Upper lobe of left lung (tissue), 6 donors: ENCODE measurements at regions not wholly inside any gene's neighbourhood (a gene's known extent, or its start where the extent isn't known, plus 50 kb on each side); places are given as distances from the start of the nearest gene placed in this dataset.
"Not testable (repeated sequence)": the region's sequence is repeated elsewhere in the genome, so short reads cannot be mapped to it uniquely, and the experiment has no call there.

ENCODE experiments used
- ATAC-seq, 2 donors: fragments of 200-7000 bp; cut with Tn5 transposase; one replicate each; pipeline ENCODE4 v1.9.1; 2022; ENCODE audit warnings: mild to moderate bottlenecking in 2 of 2, moderate library complexity in 2 of 2; ENCODE audit not compliant: low FRiP score in 2 of 2
- DNase-seq, 2 donors: peaks; one replicate each; pipeline ENCODE4 v3.0.0-alpha.2; 2019 to 2020
- H3K27ac ChIP-seq, 4 donors: fragments of 200-600 bp; sonication (generic); one replicate each; pipeline ENCODE4 v1.5.1; 2016 to 2019
- H3K27me3 ChIP-seq, 4 donors: fragments of 200-600 bp; sonication (generic); one replicate each; pipeline ENCODE4 v1.5.1; 2017 to 2019
- H3K36me3 ChIP-seq, 4 donors: fragments of 200-600 bp; sonication (generic); one replicate each; pipeline ENCODE4 v1.5.1; 2016 to 2019
- H3K4me1 ChIP-seq, 4 donors: fragments of 200-600 bp; sonication (generic); one replicate each; pipeline ENCODE4 v1.5.1; 2018 to 2019
- H3K4me3 ChIP-seq, 4 donors: fragments of 200-600 bp; sonication (generic); one replicate each; pipeline ENCODE4 v1.5.1; 2017 to 2019; ENCODE audit warnings: mild to moderate bottlenecking in 2 of 4, moderate library complexity in 1 of 4
- H3K9me3 ChIP-seq, 4 donors: fragments of 200-600 bp; sonication (generic); one replicate each; pipeline ENCODE4 v1.5.1; 2018 to 2019
- EP300 ChIP-seq, 4 donors: sonication (generic); formaldehyde crosslinking; IDR thresholded peaks; one replicate each; pipeline ENCODE4 v1.5.1; 2017; ENCODE audit warnings: antibody characterized with exemption in 4 of 4, control low read depth in 2 of 4
- POLR2A ChIP-seq, 4 donors: fragments of 450-650 bp; IDR thresholded peaks; one replicate each; pipeline ENCODE4 v1.5.1; 2016 to 2017; ENCODE audit warnings: antibody characterized with exemption in 4 of 4, mild to moderate bottlenecking in 2 of 4
- POLR2AphosphoS5 ChIP-seq, 2 donors: sonication (generic); formaldehyde crosslinking; IDR thresholded peaks; one replicate each; pipeline ENCODE4 v1.5.1; 2017; ENCODE audit warnings: antibody characterized with exemption in 2 of 2
- WGBS, 2 donors: methylation state at CpG; one replicate each; pipeline ENCODE4 v1.1.5; 2017 to 2018; 5-methylcytosine and 5-hydroxymethylcytosine counted together
- TF ChIP-seq, protein P1 (sequence below), 6 experiments: fragments of 450-650 bp in 4 of 6; fragments of 200-600 bp in 2 of 6; sonication (generic) in 2 of 6; IDR thresholded peaks; one replicate each; pipeline ENCODE4 v1.5.1; 2016 to 2019; ENCODE audit warnings: antibody characterized with exemption in 6 of 6
- donor health status: DM: no; HTN: no; CAD: no; lungs with moderate emphysema.
- donor health status: DM: no; HTN: yes; CAD: no; lungs with severe emphysema.

DNA sequence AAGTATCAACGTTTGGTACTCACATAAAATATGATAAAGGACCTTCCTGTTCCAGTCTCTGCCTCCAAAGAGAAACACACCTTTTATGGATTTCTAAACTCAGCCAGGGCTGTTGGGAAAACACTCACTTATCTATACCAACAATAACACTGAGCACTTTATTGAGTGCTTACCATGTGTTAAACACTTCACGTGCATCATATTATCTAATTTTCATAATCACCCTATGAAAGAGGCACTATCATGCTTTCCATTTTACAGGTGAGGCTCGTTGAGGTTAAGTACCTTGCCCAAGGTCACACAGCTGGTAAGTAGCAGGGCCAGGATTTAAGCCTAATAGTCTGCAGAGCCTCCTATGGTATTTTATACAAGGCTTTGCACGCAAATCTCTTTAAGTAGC, 251.5 kb upstream of the SOX9 start:
- ATAC-seq, result no peak
- Histone ChIP-seq H3K4me1 (no peaks in the 10 kb centered on the region), H3K9me3 (no peaks in the 10 kb centered on the region), H3K27me3 (no peaks in the 10 kb centered on the region), H3K27ac (no peak overlapping the region), H3K36me3 (no peaks in the 10 kb centered on the region), H3K4me3 (no peak overlapping the region)
- 61 to 69% methylated on average over 4 of the region's 4 CpGs for WGBS, 2 donors
- DNase-seq, result no peak
- TF ChIP-seq, protein P1, sequence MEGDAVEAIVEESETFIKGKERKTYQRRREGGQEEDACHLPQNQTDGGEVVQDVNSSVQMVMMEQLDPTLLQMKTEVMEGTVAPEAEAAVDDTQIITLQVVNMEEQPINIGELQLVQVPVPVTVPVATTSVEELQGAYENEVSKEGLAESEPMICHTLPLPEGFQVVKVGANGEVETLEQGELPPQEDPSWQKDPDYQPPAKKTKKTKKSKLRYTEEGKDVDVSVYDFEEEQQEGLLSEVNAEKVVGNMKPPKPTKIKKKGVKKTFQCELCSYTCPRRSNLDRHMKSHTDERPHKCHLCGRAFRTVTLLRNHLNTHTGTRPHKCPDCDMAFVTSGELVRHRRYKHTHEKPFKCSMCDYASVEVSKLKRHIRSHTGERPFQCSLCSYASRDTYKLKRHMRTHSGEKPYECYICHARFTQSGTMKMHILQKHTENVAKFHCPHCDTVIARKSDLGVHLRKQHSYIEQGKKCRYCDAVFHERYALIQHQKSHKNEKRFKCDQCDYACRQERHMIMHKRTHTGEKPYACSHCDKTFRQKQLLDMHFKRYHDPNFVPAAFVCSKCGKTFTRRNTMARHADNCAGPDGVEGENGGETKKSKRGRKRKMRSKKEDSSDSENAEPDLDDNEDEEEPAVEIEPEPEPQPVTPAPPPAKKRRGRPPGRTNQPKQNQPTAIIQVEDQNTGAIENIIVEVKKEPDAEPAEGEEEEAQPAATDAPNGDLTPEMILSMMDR (IDR thresholded peaks at IDR 0.05), result no peak
- TF ChIP-seq EP300 (IDR thresholded peaks at IDR 0.05) (no peak), POLR2A (IDR thresholded peaks at IDR 0.05) (no peak), POLR2AphosphoS5 (IDR thresholded peaks at IDR 0.05) (no peak)

DNA sequence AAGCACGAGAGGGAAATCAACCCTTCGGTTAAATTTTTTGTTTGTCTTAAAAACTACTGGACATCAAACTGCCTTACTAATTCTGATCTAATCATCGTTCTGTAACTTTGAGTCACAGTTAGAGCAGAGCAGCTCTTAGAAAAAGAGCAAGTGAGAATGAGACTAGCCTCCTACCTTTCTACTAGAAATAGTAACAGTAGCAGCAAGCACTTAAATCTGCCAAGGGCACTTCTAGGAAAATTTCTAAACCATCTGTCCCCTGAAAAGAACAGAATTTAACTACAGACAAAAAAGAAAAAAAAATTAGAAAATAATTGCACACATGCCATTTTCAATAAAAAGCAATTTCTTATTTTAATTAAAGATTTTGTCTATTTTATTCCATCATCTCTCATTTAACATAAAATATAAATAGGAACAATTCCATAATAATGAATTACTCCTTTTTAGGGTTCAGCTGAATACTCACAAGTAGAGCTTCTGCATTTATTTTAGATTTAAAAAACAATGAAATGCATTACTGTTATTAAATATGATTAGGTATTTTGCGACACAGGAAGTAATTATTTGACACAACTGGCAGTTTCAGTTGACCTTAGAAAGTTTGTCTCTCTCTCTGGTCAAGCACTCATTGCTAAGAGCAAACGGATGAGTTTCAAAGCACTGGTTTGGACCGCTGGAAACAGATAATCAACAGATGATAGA, 250.8 kb upstream of the SOX9 start:
- 60 to 64% methylated on average over 6 of the region's 6 CpGs for WGBS, 2 donors
- Histone ChIP-seq H3K4me1 (no peaks in the 10 kb centered on the region), H3K9me3 (no peaks in the 10 kb centered on the region), H3K27ac (no peak overlapping the region), H3K27me3 (no peaks in the 10 kb centered on the region), H3K36me3 (no peaks in the 10 kb centered on the region), H3K4me3 (no peak overlapping the region)
- TF ChIP-seq POLR2AphosphoS5 (IDR thresholded peaks at IDR 0.05), result no peak
- TF ChIP-seq EP300 (IDR thresholded peaks at IDR 0.05), result no peak
- TF ChIP-seq POLR2A (IDR thresholded peaks at IDR 0.05), result no peak
- TF ChIP-seq, protein P1 (IDR thresholded peaks at IDR 0.05), result no peak
- ATAC-seq (no peak), DNase-seq (no peak)

DNA sequence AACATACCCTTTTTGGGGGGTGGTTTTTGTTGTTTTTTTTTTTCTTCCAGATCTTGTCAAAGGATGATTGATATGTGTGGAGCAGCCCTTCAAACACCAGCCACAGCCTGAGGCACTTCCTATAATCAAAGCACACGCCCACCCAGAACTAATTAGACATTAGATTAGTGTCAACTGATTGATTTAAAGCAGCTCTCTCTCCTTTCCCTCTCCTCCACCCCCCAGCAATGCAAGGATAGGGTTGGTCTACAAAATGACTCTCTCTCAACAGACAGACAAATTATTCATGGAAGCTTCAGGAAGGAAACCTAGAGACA, 250.3 kb upstream of the SOX9 start:
- no peaks in the 10 kb centered on the region for H3K36me3 ChIP-seq
- H3K4me1 ChIP-seq, result no peaks in the 10 kb centered on the region
- H3K27ac ChIP-seq, result no peak overlapping the region
- ATAC-seq (no peak), DNase-seq (no peak)
- no peak overlapping the region for H3K4me3 ChIP-seq
- no peaks in the 10 kb centered on the region for H3K27me3 ChIP-seq
- WGBS, 2 donors, result 29 to 33% methylated on average over 1 of the region's 1 CpG
- TF ChIP-seq EP300 (IDR thresholded peaks at IDR 0.05) (no peak), POLR2AphosphoS5 (IDR thresholded peaks at IDR 0.05) (no peak), POLR2A (IDR thresholded peaks at IDR 0.05) (no peak)
- TF ChIP-seq, protein P1 (IDR thresholded peaks at IDR 0.05), result no peak
- H3K9me3 ChIP-seq, result no peaks in the 10 kb centered on the region

DNA sequence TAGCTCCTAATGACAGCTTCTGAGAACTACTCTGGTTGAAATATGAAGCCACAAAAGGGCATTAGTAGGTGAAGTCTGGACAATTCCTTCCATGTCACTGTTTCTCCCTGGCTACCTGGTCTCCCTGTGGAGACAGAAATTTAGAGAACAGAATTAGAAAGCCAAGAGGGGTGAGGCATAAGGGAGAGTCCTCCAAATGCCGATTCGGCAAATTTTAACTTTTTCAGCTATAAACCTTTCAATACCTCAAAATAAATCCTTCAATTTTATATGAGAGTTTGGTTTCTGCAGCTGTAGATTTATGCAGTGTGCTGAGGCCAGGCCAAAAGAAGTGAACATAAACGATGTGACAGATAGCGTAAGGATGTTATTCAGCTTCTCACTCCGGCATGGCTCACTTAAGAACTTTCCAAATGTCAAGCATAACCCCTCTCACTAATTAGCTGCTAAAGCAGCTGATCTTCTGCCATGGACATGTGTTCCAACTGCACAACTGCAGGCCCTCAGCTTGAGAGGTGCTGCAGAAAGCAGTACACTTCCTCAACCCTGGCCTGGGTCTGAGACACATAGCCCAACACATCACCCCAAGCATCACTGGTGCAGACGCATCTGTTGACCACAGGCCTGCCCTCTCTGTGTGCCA, 247.9 kb upstream of the SOX9 start:
- ATAC-seq, result no peak
- Histone ChIP-seq H3K9me3 (no peaks in the 10 kb centered on the region), H3K4me1 (no peaks in the 10 kb centered on the region), H3K27me3 (no peaks in the 10 kb centered on the region), H3K27ac (no peak overlapping the region), H3K36me3 (no peaks in the 10 kb centered on the region), H3K4me3 (no peak overlapping the region)
- no peak for TF ChIP-seq EP300 (IDR thresholded peaks at IDR 0.05)
- TF ChIP-seq POLR2AphosphoS5 (IDR thresholded peaks at IDR 0.05), result no peak
- TF ChIP-seq, protein P1 (IDR thresholded peaks at IDR 0.05), result no peak
- TF ChIP-seq POLR2A (IDR thresholded peaks at IDR 0.05), result no peak
- 72 to 83% methylated on average over 6 of the region's 6 CpGs for WGBS, 2 donors
- no peak for DNase-seq

DNA sequence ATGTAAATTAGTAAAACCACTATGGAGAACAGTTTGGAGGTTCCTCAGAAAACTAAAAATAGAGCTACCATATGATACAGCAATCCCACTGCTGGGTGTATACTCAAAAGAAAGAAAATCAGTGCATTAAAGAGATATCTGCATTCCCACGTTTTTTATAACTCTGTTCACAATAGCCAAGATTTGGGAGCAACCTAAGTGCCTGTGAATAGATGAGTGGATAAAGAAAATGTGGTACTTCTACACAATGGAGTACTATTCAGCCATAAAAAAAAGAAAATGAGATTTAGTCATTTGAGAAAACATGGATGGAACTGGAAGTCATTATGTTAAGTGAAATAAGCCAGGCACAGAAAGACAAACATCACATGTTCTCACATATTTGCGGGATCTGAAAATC, 246.0 kb upstream of the SOX9 start:
- not testable (repeated sequence) for H3K9me3 ChIP-seq, DNase-seq, H3K36me3 ChIP-seq, H3K27me3 ChIP-seq, ATAC-seq, H3K4me3 ChIP-seq, H3K27ac ChIP-seq, H3K4me1 ChIP-seq
- 75 to 77% methylated on average over 2 of the region's 2 CpGs for WGBS, 2 donors
